ENCODE measurements at regions not wholly inside any gene's neighbourhood (a gene's known extent, or its start where the extent isn't known, plus 50 kb on each side); places are given as distances from the start of the nearest gene placed in this dataset.
"Not testable (repeated sequence)": the region's sequence is repeated elsewhere in the genome, so short reads cannot be mapped to it uniquely, and the experiment has no call there.

DNA sequence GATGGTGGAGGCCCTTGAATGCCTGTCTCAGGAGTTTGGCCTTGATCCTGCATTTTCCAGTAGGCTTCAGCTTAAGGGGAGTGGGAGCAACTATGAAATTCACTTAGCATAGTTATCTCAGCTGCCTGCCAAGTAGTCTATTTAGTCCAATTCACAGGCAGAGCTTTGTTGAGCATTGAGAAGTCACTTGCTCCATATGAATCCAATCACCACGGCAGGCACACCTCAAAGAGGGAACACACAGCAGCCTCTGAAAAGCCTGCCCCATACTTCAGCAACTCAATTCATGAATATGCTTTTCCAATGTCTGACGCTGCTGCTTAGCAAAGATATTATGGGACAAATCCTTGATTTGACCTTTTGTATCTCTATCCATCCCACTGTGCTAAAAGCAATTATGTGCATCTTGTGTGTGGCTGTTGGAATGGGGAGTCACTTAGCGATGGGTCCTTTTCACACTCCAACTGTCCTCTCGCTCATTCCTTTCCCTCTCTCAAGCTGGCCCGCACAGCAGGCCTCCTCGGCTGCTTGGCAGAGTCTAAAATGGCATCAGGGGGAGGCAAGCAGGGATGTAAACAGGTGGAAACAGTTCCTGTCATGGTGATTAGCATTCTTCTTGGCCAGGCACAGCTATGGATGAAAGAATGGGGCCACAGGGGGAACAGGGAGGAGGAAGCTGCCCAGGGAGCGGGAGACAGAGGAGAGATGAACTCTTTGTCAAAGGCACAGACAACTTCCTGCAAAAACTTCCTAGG, 56.0 kb upstream of the LRPPRC start:
- Histone ChIP-seq H3K4me1 (ENCODE audit: control insufficient read depth in 3 of 3, insufficient read depth in 3 of 3, low read length in 3 of 3) (peaks cover 0 to 9% (median 0%) of the 10 kb centered on the region in 3 donors), H3K9ac (ENCODE audit: low read depth in 1 of 3, low read length in 3 of 3) (no peak overlapping the region), H3K27me3 (ENCODE audit: control insufficient read depth in 3 of 3, insufficient read depth in 3 of 3, low read length in 3 of 3) (no peaks in the 10 kb centered on the region), H3K27ac (ENCODE audit: low read depth, low read length) (no peak overlapping the region), H3K36me3 (ENCODE audit: control insufficient read depth in 3 of 3, insufficient read depth in 3 of 3, low read length in 3 of 3) (no peaks in the 10 kb centered on the region), H3K9me3 (ENCODE audit: control insufficient read depth in 3 of 3, low read length in 3 of 3) (no peaks in the 10 kb centered on the region), H3K4me3 (ENCODE audit: low read length in 3 of 3) (no peak overlapping the region)

DNA sequence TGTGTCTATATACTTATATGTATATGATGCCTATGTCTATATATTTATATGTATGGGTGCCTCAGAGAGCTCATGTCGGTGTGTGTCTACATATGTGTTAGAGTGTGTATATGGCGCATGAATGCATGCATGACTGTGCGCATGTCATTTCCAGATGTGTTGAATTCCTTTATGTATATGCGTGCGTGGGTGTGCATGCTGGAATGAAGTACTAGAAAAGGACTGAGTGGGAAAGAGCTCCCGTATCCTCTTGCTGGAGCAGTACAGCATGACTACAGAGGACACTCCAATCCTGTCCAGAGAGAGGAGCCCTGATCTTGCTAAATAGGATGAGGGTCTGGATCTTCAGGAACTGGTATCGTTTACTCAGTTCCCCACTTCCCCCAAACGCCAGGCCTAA, 56.8 kb upstream of the LRPPRC start:
- Histone ChIP-seq H3K9me3 (ENCODE audit: control insufficient read depth in 3 of 3, low read length in 3 of 3) (no peaks in the 10 kb centered on the region), H3K4me1 (ENCODE audit: control insufficient read depth in 3 of 3, insufficient read depth in 3 of 3, low read length in 3 of 3) (peaks cover 0 to 9% (median 0%) of the 10 kb centered on the region in 3 donors), H3K27me3 (ENCODE audit: control insufficient read depth in 3 of 3, insufficient read depth in 3 of 3, low read length in 3 of 3) (no peaks in the 10 kb centered on the region), H3K9ac (ENCODE audit: low read depth in 1 of 3, low read length in 3 of 3) (no peak overlapping the region), H3K36me3 (ENCODE audit: control insufficient read depth in 3 of 3, insufficient read depth in 3 of 3, low read length in 3 of 3) (no peaks in the 10 kb centered on the region), H3K4me3 (ENCODE audit: low read length in 3 of 3) (no peak overlapping the region), H3K27ac (ENCODE audit: low read depth, low read length) (no peak overlapping the region)

DNA sequence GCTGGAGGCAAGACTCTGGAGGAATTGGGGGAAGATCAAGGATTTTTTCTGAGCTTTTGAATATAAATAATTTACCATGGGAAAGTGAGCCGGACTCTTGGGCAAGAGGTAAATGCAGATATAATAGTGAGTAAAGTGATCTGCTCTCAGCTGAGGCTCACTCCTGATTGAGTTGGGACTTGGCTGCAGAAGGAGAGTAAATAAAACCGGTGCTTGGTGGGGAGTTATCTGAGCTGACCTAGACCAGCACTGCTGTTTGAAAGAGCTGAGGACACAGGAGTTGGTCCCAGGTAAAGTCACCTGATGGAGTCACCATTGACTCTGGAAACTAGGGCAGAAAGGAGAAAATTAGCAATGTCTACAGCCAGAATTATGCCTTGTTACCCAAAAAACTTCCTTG, 57.3 kb upstream of the LRPPRC start:
- no peaks in the 10 kb centered on the region for H3K9me3 ChIP-seq (ENCODE audit: control insufficient read depth in 3 of 3, low read length in 3 of 3)
- H3K27ac ChIP-seq (ENCODE audit: low read depth, low read length): no peak overlapping the region
- no peaks in the 10 kb centered on the region for H3K36me3 ChIP-seq (ENCODE audit: control insufficient read depth in 3 of 3, insufficient read depth in 3 of 3, low read length in 3 of 3)
- no peaks in the 10 kb centered on the region for H3K27me3 ChIP-seq (ENCODE audit: control insufficient read depth in 3 of 3, insufficient read depth in 3 of 3, low read length in 3 of 3)
- H3K4me3 ChIP-seq (ENCODE audit: low read length in 3 of 3): no peak overlapping the region
- H3K9ac ChIP-seq (ENCODE audit: low read depth in 1 of 3, low read length in 3 of 3): no peak overlapping the region
- H3K4me1 ChIP-seq (ENCODE audit: control insufficient read depth in 3 of 3, insufficient read depth in 3 of 3, low read length in 3 of 3): peaks cover 0 to 9% (median 0%) of the 10 kb centered on the region in 3 donors

DNA sequence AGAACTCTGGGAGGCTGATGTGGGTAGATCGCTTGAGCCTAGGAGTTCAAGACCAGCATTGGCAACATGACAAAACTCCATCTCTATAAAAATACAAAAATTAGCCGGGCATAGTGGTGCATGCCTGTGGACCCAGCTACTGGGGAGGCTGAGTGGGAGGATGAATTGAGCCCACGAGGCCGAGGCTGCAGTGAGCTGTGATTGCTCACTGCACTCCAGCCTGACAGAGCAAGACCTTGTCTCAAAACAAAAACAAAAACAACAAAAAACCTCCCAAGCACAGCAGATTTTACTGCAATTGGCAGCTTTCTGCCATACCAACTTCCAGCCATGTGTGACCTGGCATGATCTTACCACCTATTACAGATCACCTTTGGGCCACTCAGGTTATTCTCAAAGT, 57.7 kb upstream of the LRPPRC start:
- Histone ChIP-seq H3K36me3 (ENCODE audit: control insufficient read depth in 3 of 3, insufficient read depth in 3 of 3, low read length in 3 of 3) (no peaks in the 10 kb centered on the region), H3K27me3 (ENCODE audit: control insufficient read depth in 3 of 3, insufficient read depth in 3 of 3, low read length in 3 of 3) (no peaks in the 10 kb centered on the region), H3K9me3 (ENCODE audit: control insufficient read depth in 3 of 3, low read length in 3 of 3) (no peaks in the 10 kb centered on the region), H3K4me3 (ENCODE audit: low read length in 3 of 3) (no peak overlapping the region), H3K27ac (ENCODE audit: low read depth, low read length) (no peak overlapping the region), H3K4me1 (ENCODE audit: control insufficient read depth in 3 of 3, insufficient read depth in 3 of 3, low read length in 3 of 3) (peaks cover 0 to 9% (median 0%) of the 10 kb centered on the region in 3 donors), H3K9ac (ENCODE audit: low read depth in 1 of 3, low read length in 3 of 3) (no peak overlapping the region)

DNA sequence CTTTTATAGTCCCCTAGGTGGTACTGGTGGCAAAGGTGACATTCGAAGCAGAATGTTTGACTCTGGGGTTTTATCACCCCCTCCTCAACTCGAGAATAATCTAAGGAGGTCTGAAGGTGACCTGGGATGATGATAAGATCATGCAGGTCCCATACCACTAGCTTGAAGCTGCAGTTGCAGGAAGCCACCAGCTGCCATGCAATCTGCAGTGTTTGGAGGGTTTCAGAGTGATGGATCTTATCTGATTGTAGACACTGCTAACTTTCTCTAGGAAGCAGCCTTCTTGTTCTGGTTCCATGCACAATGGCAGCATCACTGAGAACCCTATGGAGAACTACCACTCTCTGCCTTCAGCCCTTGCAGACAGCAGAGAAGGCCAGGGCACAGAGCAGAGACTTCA, 59.4 kb upstream of the LRPPRC start:
- no peaks in the 10 kb centered on the region for H3K9me3 ChIP-seq (ENCODE audit: control insufficient read depth in 3 of 3, low read length in 3 of 3)
- no peak overlapping the region for H3K9ac ChIP-seq (ENCODE audit: low read depth in 1 of 3, low read length in 3 of 3)
- no peak overlapping the region for H3K27ac ChIP-seq (ENCODE audit: low read depth, low read length)
- no peak overlapping the region for H3K4me3 ChIP-seq (ENCODE audit: low read length in 3 of 3)
- no peaks in the 10 kb centered on the region for H3K36me3 ChIP-seq (ENCODE audit: control insufficient read depth in 3 of 3, insufficient read depth in 3 of 3, low read length in 3 of 3)
- H3K4me1 ChIP-seq (ENCODE audit: control insufficient read depth in 3 of 3, insufficient read depth in 3 of 3, low read length in 3 of 3): peaks cover 0 to 9% (median 0%) of the 10 kb centered on the region in 3 donors
- H3K27me3 ChIP-seq (ENCODE audit: control insufficient read depth in 3 of 3, insufficient read depth in 3 of 3, low read length in 3 of 3): no peaks in the 10 kb centered on the region

DNA sequence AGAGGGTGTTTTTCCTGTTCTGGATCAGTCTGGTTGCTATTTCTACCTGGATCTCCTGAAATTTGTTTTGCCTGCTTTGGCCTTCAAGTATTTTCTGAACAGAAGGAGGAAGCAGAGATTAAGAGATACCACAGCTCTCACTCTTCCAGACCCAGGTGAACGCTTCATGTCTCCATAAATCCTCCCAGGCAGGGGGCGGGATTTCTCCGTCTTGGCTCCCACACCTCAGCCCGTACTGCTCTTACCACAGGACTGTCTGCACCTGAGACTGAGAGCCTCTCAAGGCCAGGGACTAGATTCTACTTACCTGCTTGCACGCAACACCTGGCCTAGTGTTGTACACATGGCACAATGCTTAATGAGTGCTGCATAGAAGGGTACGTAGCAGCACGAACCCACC, 59.9 kb upstream of the LRPPRC start:
- Histone ChIP-seq H3K36me3 (ENCODE audit: control insufficient read depth in 3 of 3, insufficient read depth in 3 of 3, low read length in 3 of 3) (no peaks in the 10 kb centered on the region), H3K4me3 (ENCODE audit: low read length in 3 of 3) (no peak overlapping the region), H3K27me3 (ENCODE audit: control insufficient read depth in 3 of 3, insufficient read depth in 3 of 3, low read length in 3 of 3) (no peaks in the 10 kb centered on the region), H3K4me1 (ENCODE audit: control insufficient read depth in 3 of 3, insufficient read depth in 3 of 3, low read length in 3 of 3) (peaks cover 0 to 9% (median 0%) of the 10 kb centered on the region in 3 donors), H3K9ac (ENCODE audit: low read depth in 1 of 3, low read length in 3 of 3) (no peak overlapping the region), H3K9me3 (ENCODE audit: control insufficient read depth in 3 of 3, low read length in 3 of 3) (no peaks in the 10 kb centered on the region), H3K27ac (ENCODE audit: low read depth, low read length) (no peak overlapping the region)

DNA sequence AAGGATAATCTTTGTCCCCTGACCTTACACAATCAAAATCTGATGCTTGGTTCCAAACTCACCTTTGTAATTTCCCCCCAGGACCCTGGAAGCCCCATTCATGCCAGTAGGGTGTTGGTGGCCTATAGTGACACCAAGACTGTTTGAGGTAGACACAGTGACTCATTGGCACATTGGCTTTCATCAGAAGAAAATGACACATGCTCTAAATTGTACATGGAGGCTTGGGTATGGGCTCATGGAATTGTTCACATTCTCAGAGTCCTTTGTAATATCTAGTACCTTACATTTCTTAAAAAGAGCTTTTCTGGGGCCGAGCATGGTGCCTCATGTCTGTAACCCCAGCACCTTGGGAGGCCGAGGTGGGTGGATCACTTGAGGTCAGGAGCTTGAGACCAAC, 61.2 kb upstream of the LRPPRC start:
- Histone ChIP-seq H3K27me3 (ENCODE audit: control insufficient read depth in 3 of 3, insufficient read depth in 3 of 3, low read length in 3 of 3) (no peaks in the 10 kb centered on the region), H3K9me3 (ENCODE audit: control insufficient read depth in 3 of 3, low read length in 3 of 3) (no peaks in the 10 kb centered on the region), H3K27ac (ENCODE audit: low read depth, low read length) (no peak overlapping the region), H3K9ac (ENCODE audit: low read depth in 1 of 3, low read length in 3 of 3) (no peak overlapping the region), H3K36me3 (ENCODE audit: control insufficient read depth in 3 of 3, insufficient read depth in 3 of 3, low read length in 3 of 3) (no peaks in the 10 kb centered on the region), H3K4me1 (ENCODE audit: control insufficient read depth in 3 of 3, insufficient read depth in 3 of 3, low read length in 3 of 3) (peaks cover 0 to 8% (median 0%) of the 10 kb centered on the region in 3 donors), H3K4me3 (ENCODE audit: low read length in 3 of 3) (no peak overlapping the region)

DNA sequence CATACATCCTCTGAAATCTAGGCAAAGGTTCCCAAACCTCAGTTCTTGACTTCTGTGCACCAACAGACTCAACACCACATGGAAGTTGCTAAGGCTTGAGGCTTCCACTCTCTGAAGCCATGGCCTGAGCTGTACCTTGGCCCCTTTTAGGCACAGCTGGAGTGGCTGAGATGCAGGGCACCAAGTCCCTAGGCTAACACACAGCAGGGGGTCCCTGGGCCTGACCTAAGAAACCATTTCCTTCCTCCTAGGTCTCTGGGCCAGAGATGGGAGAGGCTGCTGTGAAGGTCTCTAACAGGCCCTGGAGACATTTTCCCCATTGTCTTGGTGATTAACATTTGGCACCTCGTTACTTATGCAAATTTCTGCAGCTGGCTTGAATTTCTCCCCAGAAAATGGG, 64.5 kb upstream of the LRPPRC start:
- not testable (repeated sequence) for H3K36me3 ChIP-seq (ENCODE audit: control insufficient read depth in 3 of 3, insufficient read depth in 3 of 3, low read length in 3 of 3); H3K27me3 ChIP-seq (ENCODE audit: control insufficient read depth in 3 of 3, insufficient read depth in 3 of 3, low read length in 3 of 3); H3K4me3 ChIP-seq (ENCODE audit: low read length in 3 of 3); H3K9ac ChIP-seq (ENCODE audit: low read depth in 1 of 3, low read length in 3 of 3); H3K9me3 ChIP-seq (ENCODE audit: control insufficient read depth in 3 of 3, low read length in 3 of 3); H3K4me1 ChIP-seq (ENCODE audit: control insufficient read depth in 3 of 3, insufficient read depth in 3 of 3, low read length in 3 of 3); H3K27ac ChIP-seq (ENCODE audit: low read depth, low read length)

DNA sequence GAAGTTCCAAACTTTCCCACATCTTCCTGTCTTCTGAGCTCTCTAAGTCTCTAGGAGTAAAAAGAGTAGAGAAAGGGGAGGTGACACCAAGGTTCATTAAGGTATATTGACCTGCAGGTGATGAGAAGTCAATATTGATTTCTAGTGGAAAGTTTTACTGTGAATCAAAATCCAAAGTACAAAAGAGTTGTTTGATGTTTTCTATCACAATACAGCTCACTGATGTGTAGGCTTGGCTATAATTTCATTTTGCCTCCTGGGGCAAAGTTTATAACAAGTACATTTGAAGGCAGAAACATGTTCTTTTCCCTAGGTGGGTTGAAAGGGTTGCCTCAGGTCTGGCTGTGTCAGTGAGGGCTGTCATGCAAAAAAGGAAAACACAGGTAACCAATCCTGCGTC, 65.2 kb upstream of the LRPPRC start:
- no peaks in the 10 kb centered on the region for H3K4me1 ChIP-seq (ENCODE audit: control insufficient read depth in 3 of 3, insufficient read depth in 3 of 3, low read length in 3 of 3)
- no peaks in the 10 kb centered on the region for H3K9me3 ChIP-seq (ENCODE audit: control insufficient read depth in 3 of 3, low read length in 3 of 3)
- no peaks in the 10 kb centered on the region for H3K36me3 ChIP-seq (ENCODE audit: control insufficient read depth in 3 of 3, insufficient read depth in 3 of 3, low read length in 3 of 3)
- no peaks in the 10 kb centered on the region for H3K27me3 ChIP-seq (ENCODE audit: control insufficient read depth in 3 of 3, insufficient read depth in 3 of 3, low read length in 3 of 3)
- H3K4me3 ChIP-seq (ENCODE audit: low read length in 3 of 3): no peak overlapping the region
- no peak overlapping the region for H3K27ac ChIP-seq (ENCODE audit: low read depth, low read length)
- no peak overlapping the region for H3K9ac ChIP-seq (ENCODE audit: low read depth in 1 of 3, low read length in 3 of 3)

DNA sequence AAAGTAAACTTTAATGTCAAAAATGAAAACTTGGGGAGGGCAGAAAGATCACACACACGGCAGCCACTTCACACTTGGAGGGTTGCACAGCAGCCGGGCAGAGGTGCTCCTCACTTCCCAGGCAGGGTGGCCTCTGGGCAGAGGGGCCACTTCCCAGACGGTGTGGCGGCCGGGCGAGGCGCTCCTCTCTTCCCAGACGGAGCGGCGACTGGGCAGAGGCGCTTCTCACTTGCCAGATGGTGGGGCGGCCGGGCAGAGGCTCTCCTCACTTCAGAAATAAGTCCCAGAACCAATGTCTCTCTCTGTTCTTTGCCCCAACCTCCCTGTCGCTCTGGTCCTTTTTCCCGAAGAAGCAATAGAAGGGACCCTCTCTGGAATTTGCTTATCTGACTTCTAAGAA, 65.7 kb upstream of the LRPPRC start:
- Histone ChIP-seq H3K4me1 (ENCODE audit: control insufficient read depth in 3 of 3, insufficient read depth in 3 of 3, low read length in 3 of 3) (no peaks in the 10 kb centered on the region), H3K4me3 (ENCODE audit: low read length in 3 of 3) (no peak overlapping the region), H3K27me3 (ENCODE audit: control insufficient read depth in 3 of 3, insufficient read depth in 3 of 3, low read length in 3 of 3) (no peaks in the 10 kb centered on the region), H3K27ac (ENCODE audit: low read depth, low read length) (no peak overlapping the region), H3K36me3 (ENCODE audit: control insufficient read depth in 3 of 3, insufficient read depth in 3 of 3, low read length in 3 of 3) (no peaks in the 10 kb centered on the region), H3K9ac (ENCODE audit: low read depth in 1 of 3, low read length in 3 of 3) (no peak overlapping the region), H3K9me3 (ENCODE audit: control insufficient read depth in 3 of 3, low read length in 3 of 3) (no peaks in the 10 kb centered on the region)
